ENCODE measurements at regions not wholly inside any gene's neighbourhood (a gene's known extent, or its start where the extent isn't known, plus 50 kb on each side); places are given as distances from the start of the nearest gene placed in this dataset.

DNA sequence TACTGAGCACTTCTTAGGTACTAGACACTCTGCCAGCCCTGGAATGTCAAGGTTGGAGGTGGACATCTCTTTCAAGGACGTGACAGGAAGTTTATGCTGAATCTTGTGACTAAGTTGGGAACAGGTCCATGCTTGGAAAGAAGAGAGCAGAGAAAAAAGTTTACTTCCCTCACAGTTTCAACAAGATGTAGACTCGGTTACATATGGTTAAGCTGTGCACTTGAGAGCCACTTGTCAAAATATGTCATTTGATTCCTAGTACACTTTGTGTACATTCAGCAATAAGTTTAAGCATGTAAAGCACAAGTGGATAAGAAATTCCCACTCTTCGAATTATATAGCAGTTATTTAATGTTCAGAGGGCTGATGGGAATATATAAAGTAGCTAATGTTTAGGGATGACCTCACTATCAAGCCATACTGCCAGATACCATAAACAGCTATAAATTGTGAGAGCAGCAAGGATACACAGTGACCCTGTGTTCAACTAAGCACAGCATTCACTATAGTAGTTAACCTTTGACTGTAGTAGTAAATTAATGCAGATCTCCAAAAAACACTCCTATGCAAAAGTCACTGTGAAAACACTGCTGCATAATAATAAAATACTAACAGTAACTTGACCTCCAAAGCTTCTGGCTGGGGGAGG is 1944.6 kb upstream of the WWC1 start:
- TF ChIP-seq, protein P1, sequence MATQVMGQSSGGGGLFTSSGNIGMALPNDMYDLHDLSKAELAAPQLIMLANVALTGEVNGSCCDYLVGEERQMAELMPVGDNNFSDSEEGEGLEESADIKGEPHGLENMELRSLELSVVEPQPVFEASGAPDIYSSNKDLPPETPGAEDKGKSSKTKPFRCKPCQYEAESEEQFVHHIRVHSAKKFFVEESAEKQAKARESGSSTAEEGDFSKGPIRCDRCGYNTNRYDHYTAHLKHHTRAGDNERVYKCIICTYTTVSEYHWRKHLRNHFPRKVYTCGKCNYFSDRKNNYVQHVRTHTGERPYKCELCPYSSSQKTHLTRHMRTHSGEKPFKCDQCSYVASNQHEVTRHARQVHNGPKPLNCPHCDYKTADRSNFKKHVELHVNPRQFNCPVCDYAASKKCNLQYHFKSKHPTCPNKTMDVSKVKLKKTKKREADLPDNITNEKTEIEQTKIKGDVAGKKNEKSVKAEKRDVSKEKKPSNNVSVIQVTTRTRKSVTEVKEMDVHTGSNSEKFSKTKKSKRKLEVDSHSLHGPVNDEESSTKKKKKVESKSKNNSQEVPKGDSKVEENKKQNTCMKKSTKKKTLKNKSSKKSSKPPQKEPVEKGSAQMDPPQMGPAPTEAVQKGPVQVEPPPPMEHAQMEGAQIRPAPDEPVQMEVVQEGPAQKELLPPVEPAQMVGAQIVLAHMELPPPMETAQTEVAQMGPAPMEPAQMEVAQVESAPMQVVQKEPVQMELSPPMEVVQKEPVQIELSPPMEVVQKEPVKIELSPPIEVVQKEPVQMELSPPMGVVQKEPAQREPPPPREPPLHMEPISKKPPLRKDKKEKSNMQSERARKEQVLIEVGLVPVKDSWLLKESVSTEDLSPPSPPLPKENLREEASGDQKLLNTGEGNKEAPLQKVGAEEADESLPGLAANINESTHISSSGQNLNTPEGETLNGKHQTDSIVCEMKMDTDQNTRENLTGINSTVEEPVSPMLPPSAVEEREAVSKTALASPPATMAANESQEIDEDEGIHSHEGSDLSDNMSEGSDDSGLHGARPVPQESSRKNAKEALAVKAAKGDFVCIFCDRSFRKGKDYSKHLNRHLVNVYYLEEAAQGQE (IDR thresholded peaks at IDR 0.05; ENCODE audit: low read depth, low read length): no peak
- TF ChIP-seq POLR2AphosphoS5 (IDR thresholded peaks at IDR 0.05; ENCODE audit: low read length) (no peak), CHD4 (IDR thresholded peaks at IDR 0.05) (no peak), CHD2 (IDR thresholded peaks at IDR 0.05; ENCODE audit: borderline replicate concordance, low read depth, low read length) (no peak), CEBPB (IDR thresholded peaks at IDR 0.05; ENCODE audit: borderline replicate concordance in 1 of 2, low read depth in 2 of 2, low read length in 2 of 2) (no peak), ESRRA (IDR thresholded peaks at IDR 0.05; ENCODE audit: low read length) (no peak), POLR2A (IDR thresholded peaks at IDR 0.05; ENCODE audit: low read depth, low read length) (no peak), EZH2 (IDR thresholded peaks at IDR 0.05; ENCODE audit: borderline replicate concordance, control insufficient read depth, low read depth, low read length) (no peak), MXI1 (IDR thresholded peaks at IDR 0.05; ENCODE audit: low read depth, low read length) (no peak)
- TF ChIP-seq, protein P2, sequence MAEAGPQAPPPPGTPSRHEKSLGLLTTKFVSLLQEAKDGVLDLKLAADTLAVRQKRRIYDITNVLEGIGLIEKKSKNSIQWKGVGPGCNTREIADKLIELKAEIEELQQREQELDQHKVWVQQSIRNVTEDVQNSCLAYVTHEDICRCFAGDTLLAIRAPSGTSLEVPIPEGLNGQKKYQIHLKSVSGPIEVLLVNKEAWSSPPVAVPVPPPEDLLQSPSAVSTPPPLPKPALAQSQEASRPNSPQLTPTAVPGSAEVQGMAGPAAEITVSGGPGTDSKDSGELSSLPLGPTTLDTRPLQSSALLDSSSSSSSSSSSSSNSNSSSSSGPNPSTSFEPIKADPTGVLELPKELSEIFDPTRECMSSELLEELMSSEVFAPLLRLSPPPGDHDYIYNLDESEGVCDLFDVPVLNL (IDR thresholded peaks at IDR 0.05; ENCODE audit: low read depth, low read length): no peak
- TF ChIP-seq, protein P3, sequence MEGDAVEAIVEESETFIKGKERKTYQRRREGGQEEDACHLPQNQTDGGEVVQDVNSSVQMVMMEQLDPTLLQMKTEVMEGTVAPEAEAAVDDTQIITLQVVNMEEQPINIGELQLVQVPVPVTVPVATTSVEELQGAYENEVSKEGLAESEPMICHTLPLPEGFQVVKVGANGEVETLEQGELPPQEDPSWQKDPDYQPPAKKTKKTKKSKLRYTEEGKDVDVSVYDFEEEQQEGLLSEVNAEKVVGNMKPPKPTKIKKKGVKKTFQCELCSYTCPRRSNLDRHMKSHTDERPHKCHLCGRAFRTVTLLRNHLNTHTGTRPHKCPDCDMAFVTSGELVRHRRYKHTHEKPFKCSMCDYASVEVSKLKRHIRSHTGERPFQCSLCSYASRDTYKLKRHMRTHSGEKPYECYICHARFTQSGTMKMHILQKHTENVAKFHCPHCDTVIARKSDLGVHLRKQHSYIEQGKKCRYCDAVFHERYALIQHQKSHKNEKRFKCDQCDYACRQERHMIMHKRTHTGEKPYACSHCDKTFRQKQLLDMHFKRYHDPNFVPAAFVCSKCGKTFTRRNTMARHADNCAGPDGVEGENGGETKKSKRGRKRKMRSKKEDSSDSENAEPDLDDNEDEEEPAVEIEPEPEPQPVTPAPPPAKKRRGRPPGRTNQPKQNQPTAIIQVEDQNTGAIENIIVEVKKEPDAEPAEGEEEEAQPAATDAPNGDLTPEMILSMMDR (IDR thresholded peaks at IDR 0.05 in 2 of 3, conservative IDR thresholded peaks at IDR 0.05 in 1 of 3; ENCODE audit: control insufficient read depth in 2 of 3, extremely low read depth in 1 of 3, insufficient read depth in 1 of 3, low read depth in 3 of 3, low read length in 3 of 3): no peak
- TF ChIP-seq, protein P4, sequence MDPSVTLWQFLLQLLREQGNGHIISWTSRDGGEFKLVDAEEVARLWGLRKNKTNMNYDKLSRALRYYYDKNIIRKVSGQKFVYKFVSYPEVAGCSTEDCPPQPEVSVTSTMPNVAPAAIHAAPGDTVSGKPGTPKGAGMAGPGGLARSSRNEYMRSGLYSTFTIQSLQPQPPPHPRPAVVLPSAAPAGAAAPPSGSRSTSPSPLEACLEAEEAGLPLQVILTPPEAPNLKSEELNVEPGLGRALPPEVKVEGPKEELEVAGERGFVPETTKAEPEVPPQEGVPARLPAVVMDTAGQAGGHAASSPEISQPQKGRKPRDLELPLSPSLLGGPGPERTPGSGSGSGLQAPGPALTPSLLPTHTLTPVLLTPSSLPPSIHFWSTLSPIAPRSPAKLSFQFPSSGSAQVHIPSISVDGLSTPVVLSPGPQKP (IDR thresholded peaks at IDR 0.05; ENCODE audit: low read depth, low read length): no peak
- TF ChIP-seq, protein P5, sequence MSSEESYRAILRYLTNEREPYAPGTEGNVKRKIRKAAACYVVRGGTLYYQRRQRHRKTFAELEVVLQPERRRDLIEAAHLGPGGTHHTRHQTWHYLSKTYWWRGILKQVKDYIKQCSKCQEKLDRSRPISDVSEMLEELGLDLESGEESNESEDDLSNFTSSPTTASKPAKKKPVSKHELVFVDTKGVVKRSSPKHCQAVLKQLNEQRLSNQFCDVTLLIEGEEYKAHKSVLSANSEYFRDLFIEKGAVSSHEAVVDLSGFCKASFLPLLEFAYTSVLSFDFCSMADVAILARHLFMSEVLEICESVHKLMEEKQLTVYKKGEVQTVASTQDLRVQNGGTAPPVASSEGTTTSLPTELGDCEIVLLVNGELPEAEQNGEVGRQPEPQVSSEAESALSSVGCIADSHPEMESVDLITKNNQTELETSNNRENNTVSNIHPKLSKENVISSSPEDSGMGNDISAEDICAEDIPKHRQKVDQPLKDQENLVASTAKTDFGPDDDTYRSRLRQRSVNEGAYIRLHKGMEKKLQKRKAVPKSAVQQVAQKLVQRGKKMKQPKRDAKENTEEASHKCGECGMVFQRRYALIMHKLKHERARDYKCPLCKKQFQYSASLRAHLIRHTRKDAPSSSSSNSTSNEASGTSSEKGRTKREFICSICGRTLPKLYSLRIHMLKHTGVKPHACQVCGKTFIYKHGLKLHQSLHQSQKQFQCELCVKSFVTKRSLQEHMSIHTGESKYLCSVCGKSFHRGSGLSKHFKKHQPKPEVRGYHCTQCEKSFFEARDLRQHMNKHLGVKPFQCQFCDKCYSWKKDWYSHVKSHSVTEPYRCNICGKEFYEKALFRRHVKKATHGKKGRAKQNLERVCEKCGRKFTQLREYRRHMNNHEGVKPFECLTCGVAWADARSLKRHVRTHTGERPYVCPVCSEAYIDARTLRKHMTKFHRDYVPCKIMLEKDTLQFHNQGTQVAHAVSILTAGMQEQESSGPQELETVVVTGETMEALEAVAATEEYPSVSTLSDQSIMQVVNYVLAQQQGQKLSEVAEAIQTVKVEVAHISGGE (CRISPR knock-in tag; IDR thresholded peaks at IDR 0.05): no peak

Measured in GM12878 (cell line).